ENCODE measurements at regions not wholly inside any gene's neighbourhood (a gene's known extent, or its start where the extent isn't known, plus 50 kb on each side); places are given as distances from the start of the nearest gene placed in this dataset.

DNA sequence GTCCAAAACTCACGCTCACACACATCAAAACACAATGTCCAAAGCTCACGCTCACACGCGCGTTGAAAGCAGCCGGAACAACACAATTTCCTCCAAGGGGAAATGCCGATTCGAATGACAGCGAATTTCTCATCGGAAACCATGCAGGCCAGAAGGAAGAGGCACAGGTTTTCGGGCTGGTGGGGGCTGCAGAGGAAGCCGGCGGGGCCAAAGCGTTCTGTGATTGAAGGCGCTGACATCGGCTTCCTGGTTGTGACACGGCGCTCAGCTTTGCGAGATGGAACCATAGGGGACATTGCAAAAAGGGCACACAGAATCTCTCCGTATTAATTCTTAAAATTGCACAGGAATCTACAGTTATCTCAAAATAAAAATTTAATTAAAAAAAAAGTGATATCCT, 61.3 kb downstream of the FOXL3 start:
- H3K4me2 ChIP-seq (ENCODE audit: insufficient read depth, insufficient read length, low read length): no peak overlapping the region
- no peak overlapping the region for H3K9ac ChIP-seq (ENCODE audit: extremely low read depth, insufficient read length, low read length)
- no peak overlapping the region for H2BK15ac ChIP-seq (ENCODE audit: low read depth, low read length)
- H3K4me3 Mint-ChIP-seq: no peak overlapping the region
- no peak overlapping the region for H3K18ac ChIP-seq (ENCODE audit: insufficient read length, low read depth, low read length)
- H3K27ac Mint-ChIP-seq: no peak overlapping the region
- no peak overlapping the region for H3K56ac ChIP-seq (ENCODE audit: insufficient read length, low read depth, low read length)
- H3K23ac ChIP-seq (ENCODE audit: insufficient read length, low read depth, low read length): no peak overlapping the region
- H3K4me1 Mint-ChIP-seq: peaks cover 0 to 6% of the 10 kb centered on the region in 2 experiments; a peak in 1 of 4 replicates
- DNase-seq: no peak
- H3K79me1 ChIP-seq (ENCODE audit: insufficient read depth, low read depth, low read length, poor library complexity, severe bottlenecking): no peaks in the 10 kb centered on the region
- H3K4me1 ChIP-seq (ENCODE audit: insufficient read depth, low read length): no peaks in the 10 kb centered on the region
- no peaks in the 10 kb centered on the region for H3K9me3 ChIP-seq (ENCODE audit: control insufficient read depth, low read depth, low read length)
- H4K5ac ChIP-seq (ENCODE audit: insufficient read length, low read depth, low read length): no peak overlapping the region
- no CpG with 5 or more reads among the region's 20 CpGs for WGBS (ENCODE audit: extremely low coverage, insufficient read length, low lambda C conversion rate)
- H2BK120ac ChIP-seq (ENCODE audit: low read depth, low read length, poor library complexity, severe bottlenecking): no peak overlapping the region
- no peak overlapping the region for H2BK20ac ChIP-seq (ENCODE audit: low read depth, low read length, poor library complexity, severe bottlenecking)
- no peak overlapping the region for H3K4ac ChIP-seq (ENCODE audit: low read depth, low read length)
- no peaks in the 10 kb centered on the region for H3K27me3 ChIP-seq (ENCODE audit: insufficient read depth, low read length)
- H3K79me2 ChIP-seq (ENCODE audit: insufficient read depth, low read length): no peaks in the 10 kb centered on the region
- no peak overlapping the region for H3T11ph ChIP-seq (ENCODE audit: low read length)
- no peak overlapping the region for H4K91ac ChIP-seq (ENCODE audit: insufficient read length, low read depth, low read length)
- no peak overlapping the region for H2AK5ac ChIP-seq (ENCODE audit: insufficient read length, low read length)
- H3K27ac ChIP-seq (ENCODE audit: insufficient read length, low read depth, low read length): no peak overlapping the region
- no peaks in the 10 kb centered on the region for H3K23me2 ChIP-seq (ENCODE audit: insufficient read length, low read depth, low read length, poor library complexity, severe bottlenecking)
- no peaks in the 10 kb centered on the region; a peak in 1 of 5 replicates for H3K9me3 Mint-ChIP-seq
- TF ChIP-seq, protein P1, sequence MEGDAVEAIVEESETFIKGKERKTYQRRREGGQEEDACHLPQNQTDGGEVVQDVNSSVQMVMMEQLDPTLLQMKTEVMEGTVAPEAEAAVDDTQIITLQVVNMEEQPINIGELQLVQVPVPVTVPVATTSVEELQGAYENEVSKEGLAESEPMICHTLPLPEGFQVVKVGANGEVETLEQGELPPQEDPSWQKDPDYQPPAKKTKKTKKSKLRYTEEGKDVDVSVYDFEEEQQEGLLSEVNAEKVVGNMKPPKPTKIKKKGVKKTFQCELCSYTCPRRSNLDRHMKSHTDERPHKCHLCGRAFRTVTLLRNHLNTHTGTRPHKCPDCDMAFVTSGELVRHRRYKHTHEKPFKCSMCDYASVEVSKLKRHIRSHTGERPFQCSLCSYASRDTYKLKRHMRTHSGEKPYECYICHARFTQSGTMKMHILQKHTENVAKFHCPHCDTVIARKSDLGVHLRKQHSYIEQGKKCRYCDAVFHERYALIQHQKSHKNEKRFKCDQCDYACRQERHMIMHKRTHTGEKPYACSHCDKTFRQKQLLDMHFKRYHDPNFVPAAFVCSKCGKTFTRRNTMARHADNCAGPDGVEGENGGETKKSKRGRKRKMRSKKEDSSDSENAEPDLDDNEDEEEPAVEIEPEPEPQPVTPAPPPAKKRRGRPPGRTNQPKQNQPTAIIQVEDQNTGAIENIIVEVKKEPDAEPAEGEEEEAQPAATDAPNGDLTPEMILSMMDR (conservative IDR thresholded peaks at IDR 0.05): no peak
- no peak overlapping the region for H4K8ac ChIP-seq (replicated peaks; ENCODE audit: insufficient read length, low read depth, low read length)
- no peak overlapping the region for H2AFZ ChIP-seq (ENCODE audit: low read length)
- H3K27me3 Mint-ChIP-seq (ENCODE audit: low read depth): peaks cover 3% of the 10 kb centered on the region; the same call in 1 of the 2 replicates
- H3K36me3 Mint-ChIP-seq (ENCODE audit: insufficient read depth in 1 of 3, low read depth in 3 of 3): no peaks in the 10 kb centered on the region
- peaks cover 2% of the 10 kb centered on the region for H4K20me1 ChIP-seq (ENCODE audit: control insufficient read depth, insufficient read depth, insufficient read length)
- H2BK5ac ChIP-seq (ENCODE audit: insufficient read length, low read length): no peak overlapping the region
- H2BK12ac ChIP-seq (ENCODE audit: insufficient read length, low read depth, low read length): no peak overlapping the region
- H3K14ac ChIP-seq (ENCODE audit: insufficient read depth, low read length): no peak overlapping the region
